Large intestine (tissue), 3 donors: ENCODE measurements at regions not wholly inside any gene's neighbourhood (a gene's known extent, or its start where the extent isn't known, plus 50 kb on each side); places are given as distances from the start of the nearest gene placed in this dataset.

Experiments
- DNase-seq, 2 donors: peaks; one replicate each; pipeline versions ENCODE4 v3.0.0 to v3.0.0-alpha.2; 2013
- H3K27ac ChIP-seq: one replicate; pipeline ENCODE4 v1.5.1; 2013; ENCODE audit warnings: low read length
- H3K27me3 ChIP-seq: 2 replicates; pipeline ENCODE4 v1.6.1; 2013; ENCODE audit warnings: low read length; ENCODE audit not compliant: control insufficient read depth, insufficient read depth
- H3K36me3 ChIP-seq: 2 replicates; pipeline ENCODE4 v1.6.1; 2013; ENCODE audit warnings: low read length; ENCODE audit not compliant: control insufficient read depth, insufficient read depth
- H3K4me1 ChIP-seq: one replicate; pipeline ENCODE4 v1.6.1; 2013; ENCODE audit warnings: low read length; ENCODE audit not compliant: control insufficient read depth, insufficient read depth
- H3K4me3 ChIP-seq: one replicate; pipeline ENCODE4 v1.5.1; 2013; ENCODE audit warnings: low read length
- H3K9me3 ChIP-seq: one replicate; pipeline ENCODE4 v1.6.1; 2013; ENCODE audit warnings: mild to moderate bottlenecking, low read depth, low read length, moderate library complexity; ENCODE audit not compliant: control insufficient read depth
- whole genome bisulfite sequencing: methylation state at CpG from one replicate; pipeline ENCODE4 v1.1.5; 2013; ENCODE audit warnings: low lambda C conversion rate; ENCODE audit not compliant: insufficient coverage; 5-methylcytosine and 5-hydroxymethylcytosine counted together

DNA sequence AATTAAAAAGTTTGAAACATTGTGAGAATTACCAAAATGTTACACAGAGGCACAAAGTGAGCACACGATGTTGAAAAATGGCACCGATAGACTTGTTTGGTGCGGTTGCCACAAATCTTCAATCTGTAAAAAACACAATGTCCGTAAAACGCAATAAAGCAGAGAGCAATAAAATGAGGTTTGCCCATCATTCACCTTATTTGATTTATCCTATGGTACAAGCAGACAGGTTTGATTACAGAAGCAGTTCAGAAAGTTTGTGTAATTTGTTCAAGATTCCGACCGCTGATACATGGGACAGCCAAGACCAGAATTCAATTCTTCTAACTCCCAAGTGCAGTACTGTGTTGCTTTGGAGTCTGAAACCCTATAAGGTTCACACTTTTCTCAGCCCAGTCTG is 318.3 kb upstream of the PROX1 start:
- WGBS: no CpG with 5 or more reads among the region's 7 CpGs
- DNase-seq: no peak

DNA sequence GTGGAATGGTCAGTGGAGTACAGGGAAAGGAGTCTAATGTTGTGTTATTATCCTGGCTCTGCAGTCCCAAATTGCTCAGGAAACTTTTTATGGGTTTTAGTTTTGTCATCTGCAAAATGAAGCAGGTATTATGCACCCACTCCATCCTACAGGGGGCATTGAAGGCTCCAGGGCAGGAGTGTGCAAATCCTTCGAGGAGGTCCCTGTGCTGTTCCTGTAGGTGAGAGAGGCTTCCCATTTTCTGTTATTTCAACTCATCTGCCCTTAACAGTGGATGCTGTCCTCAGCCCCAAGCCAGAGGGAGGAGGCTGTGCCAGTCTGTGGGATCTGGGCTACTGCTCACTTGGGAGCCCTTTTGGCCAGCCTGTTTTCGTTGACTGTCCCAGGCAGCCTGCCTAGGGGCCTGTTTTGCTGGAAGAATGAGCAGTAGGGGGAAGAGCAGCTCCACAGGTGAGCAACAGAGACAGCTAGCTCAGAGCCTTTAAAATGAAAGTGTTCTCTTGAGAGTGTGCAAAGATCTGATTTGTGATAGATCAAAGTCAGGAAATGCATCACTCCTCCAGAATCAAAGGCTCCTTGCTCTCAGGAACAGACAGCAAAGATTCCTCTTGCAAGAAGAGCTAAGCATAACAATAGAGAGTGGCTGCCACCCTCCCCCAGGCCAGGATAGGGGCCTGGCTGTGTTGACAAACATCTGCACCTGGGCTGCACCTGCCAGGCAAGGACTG is 317.6 kb upstream of the PROX1 start:
- H3K9me3 ChIP-seq: no peaks in the 10 kb centered on the region
- peak in 1 of 2 donors; percentile 42 for DNase-seq
- no CpG with 5 or more reads among the region's 2 CpGs for WGBS
- H3K27ac ChIP-seq: no peak overlapping the region
- H3K36me3 ChIP-seq: no peaks in the 10 kb centered on the region
- H3K27me3 ChIP-seq: no peaks in the 10 kb centered on the region
- H3K4me3 ChIP-seq: no peak overlapping the region
- H3K4me1 ChIP-seq: no peaks in the 10 kb centered on the region

More for the DNA sequence above, 318.3 kb upstream of the PROX1 start:
- Histone ChIP-seq H3K27me3 (no peaks in the 10 kb centered on the region), H3K4me3 (no peak overlapping the region), H3K9me3 (no peaks in the 10 kb centered on the region), H3K36me3 (no peaks in the 10 kb centered on the region), H3K4me1 (no peaks in the 10 kb centered on the region), H3K27ac (no peak overlapping the region)

DNA sequence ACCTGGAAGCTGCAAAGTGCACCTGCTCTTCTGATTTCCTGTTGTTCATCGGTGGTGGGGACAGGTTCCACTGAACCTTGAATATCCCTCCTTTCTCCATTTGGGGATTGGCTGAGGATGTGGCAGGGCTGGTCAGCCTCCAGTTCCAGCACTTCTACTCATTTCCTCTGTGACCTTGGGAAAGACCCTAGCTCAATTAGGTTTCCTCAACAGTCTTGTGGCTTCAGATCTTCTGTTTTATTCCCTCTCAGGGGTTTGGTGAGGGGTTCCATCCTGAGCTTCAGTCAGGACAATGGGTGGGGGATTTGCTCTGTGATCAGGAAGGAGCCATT is 317.1 kb upstream of the PROX1 start:
- no peaks in the 10 kb centered on the region for H3K9me3 ChIP-seq
- no CpG with 5 or more reads among the region's 1 CpG for WGBS
- DNase-seq: no peak
- no peak overlapping the region for H3K27ac ChIP-seq
- H3K4me1 ChIP-seq: peaks cover 2% of the 10 kb centered on the region
- H3K36me3 ChIP-seq: no peaks in the 10 kb centered on the region
- H3K4me3 ChIP-seq: no peak overlapping the region
- no peaks in the 10 kb centered on the region for H3K27me3 ChIP-seq

- Histone ChIP-seq H3K4me1 (peaks cover 5% of the 10 kb centered on the region), H3K9me3 (no peaks in the 10 kb centered on the region), H3K27me3 (no peaks in the 10 kb centered on the region), H3K36me3 (no peaks in the 10 kb centered on the region), H3K27ac (no peak overlapping the region), H3K4me3 (no peak overlapping the region)
- DNase-seq: no peak
- WGBS: no CpG with 5 or more reads among the region's 1 CpG
Observed at GRCh38 chr1:213675043-213675442, 312.7 kb upstream of the PROX1 start.

- Histone ChIP-seq H3K9me3 (no peaks in the 10 kb centered on the region), H3K4me1 (peaks cover 5% of the 10 kb centered on the region), H3K4me3 (no peak overlapping the region), H3K27me3 (no peaks in the 10 kb centered on the region), H3K27ac (no peak overlapping the region), H3K36me3 (no peaks in the 10 kb centered on the region)
- DNase-seq: no peak
- 95% methylated on average over 2 of the region's 2 CpGs for WGBS
Observed at GRCh38 chr1:213676736-213677135, 311.0 kb upstream of the PROX1 start.

DNA sequence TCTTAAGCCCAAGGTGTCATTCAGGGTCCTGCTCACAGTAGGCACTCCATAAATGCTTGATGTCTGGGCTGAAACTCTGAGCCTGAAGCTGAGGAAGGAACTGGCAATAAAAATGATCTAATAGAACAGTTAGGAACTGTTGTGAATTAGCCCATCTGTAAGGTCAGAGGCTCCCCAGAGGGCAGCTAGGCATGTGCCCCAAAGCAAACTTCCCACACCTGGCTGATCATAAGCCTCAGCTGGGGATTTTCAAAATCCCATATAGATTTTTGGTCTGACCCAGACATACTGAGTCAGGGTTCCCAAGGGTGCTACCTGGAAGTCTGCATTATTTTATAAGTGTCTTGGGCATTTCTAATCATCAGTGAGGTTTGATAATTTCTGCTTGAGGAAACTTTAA is 309.4 kb upstream of the PROX1 start:
- Histone ChIP-seq H3K4me3 (no peak overlapping the region), H3K36me3 (no peaks in the 10 kb centered on the region), H3K27me3 (no peaks in the 10 kb centered on the region), H3K4me1 (peaks cover 5% of the 10 kb centered on the region), H3K9me3 (no peaks in the 10 kb centered on the region), H3K27ac (no peak overlapping the region)
- no peak for DNase-seq

GRCh38 chr1:213678753-213679152 is 309.0 kb upstream of the PROX1 start:
- Histone ChIP-seq H3K4me1 (peaks cover 5% of the 10 kb centered on the region), H3K27ac (no peak overlapping the region), H3K4me3 (no peak overlapping the region), H3K36me3 (no peaks in the 10 kb centered on the region), H3K9me3 (no peaks in the 10 kb centered on the region), H3K27me3 (no peaks in the 10 kb centered on the region)
- no peak for DNase-seq
- WGBS: no CpG with 5 or more reads among the region's 3 CpGs

DNA sequence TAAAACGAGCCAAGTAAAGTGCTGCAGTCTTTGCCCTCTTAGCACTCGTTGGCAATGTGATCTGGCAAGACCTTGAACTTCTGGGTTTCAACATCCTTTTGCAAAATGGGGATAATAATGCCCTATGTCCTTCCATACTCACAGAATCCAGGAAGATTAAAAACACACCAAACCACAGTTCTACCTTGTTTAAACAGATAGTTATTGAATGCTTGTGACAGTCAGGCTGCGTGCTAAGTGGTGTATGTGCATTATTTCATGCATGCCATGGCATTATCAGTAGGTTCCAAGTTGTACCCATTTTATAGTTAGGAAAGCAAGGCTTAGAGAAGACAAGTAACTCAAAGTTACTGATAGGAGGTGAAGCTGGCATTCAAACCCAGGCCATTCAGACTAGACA is 308.6 kb upstream of the PROX1 start:
- H3K4me3 ChIP-seq: no peak overlapping the region
- H3K27me3 ChIP-seq: no peaks in the 10 kb centered on the region
- H3K36me3 ChIP-seq: no peaks in the 10 kb centered on the region
- peaks cover 5% of the 10 kb centered on the region for H3K4me1 ChIP-seq
- no peaks in the 10 kb centered on the region for H3K9me3 ChIP-seq
- no CpG with 5 or more reads among the region's 3 CpGs for WGBS
- DNase-seq: peak in 1 of 2 donors; percentile 53
- H3K27ac ChIP-seq: no peak overlapping the region

GRCh38 chr1:213680677-213681325 is 307.0 kb upstream of the PROX1 start:
- no CpG with 5 or more reads among the region's 8 CpGs for WGBS

GRCh38 chr1:213681788-213682340 is 305.9 kb upstream of the PROX1 start:
- DNase-seq: no peak
- Histone ChIP-seq H3K36me3 (no peaks in the 10 kb centered on the region), H3K9me3 (no peaks in the 10 kb centered on the region), H3K4me1 (peaks cover 3% of the 10 kb centered on the region), H3K27ac (no peak overlapping the region), H3K4me3 (no peak overlapping the region), H3K27me3 (no peaks in the 10 kb centered on the region)
- 89% methylated on average over 1 of the region's 3 CpGs for WGBS

More at GRCh38 chr1:213680677-213681325, 307.0 kb upstream of the PROX1 start:
- no peaks in the 10 kb centered on the region for H3K27me3 ChIP-seq
- H3K4me3 ChIP-seq: no peak overlapping the region
- no peaks in the 10 kb centered on the region for H3K36me3 ChIP-seq
- H3K27ac ChIP-seq: no peak overlapping the region
- peaks cover 3% of the 10 kb centered on the region for H3K4me1 ChIP-seq
- H3K9me3 ChIP-seq: no peaks in the 10 kb centered on the region
- DNase-seq: no peak

- Histone ChIP-seq H3K4me3 (no peak overlapping the region), H3K36me3 (no peaks in the 10 kb centered on the region), H3K4me1 (peaks cover 10% of the 10 kb centered on the region), H3K27ac (no peak overlapping the region), H3K9me3 (no peaks in the 10 kb centered on the region), H3K27me3 (no peaks in the 10 kb centered on the region)
- DNase-seq: peak in 1 of 2 donors; percentile 26
- WGBS: no CpG with 5 or more reads among the region's 7 CpGs
Observed at GRCh38 chr1:213683529-213683928, 304.2 kb upstream of the PROX1 start.
